Right ventricle myocardium superior (tissue), 1 donor: ENCODE measurements at regions not wholly inside any gene's neighbourhood (a gene's known extent, or its start where the extent isn't known, plus 50 kb on each side); places are given as distances from the start of the nearest gene placed in this dataset.

Experiments used
- ATAC-seq: fragments of 200-7000 bp; cut with Tn5 transposase; one replicate; pipeline ENCODE4 v1.9.1; 2020; ENCODE audit warnings: mild to moderate bottlenecking; ENCODE audit not compliant: poor library complexity
- DNase-seq: peaks from one replicate; pipeline ENCODE4 v3.0.0-alpha.2; 2020
- intact Hi-C: fragments of 100-400 bp; cut with DNase I; formaldehyde crosslinking; loops from one replicate; pipeline ENCODE4 v1.11.2; 2022
- donor health status: DM: no; HTN: yes; CAD: no; lungs with severe emphysema.

DNA sequence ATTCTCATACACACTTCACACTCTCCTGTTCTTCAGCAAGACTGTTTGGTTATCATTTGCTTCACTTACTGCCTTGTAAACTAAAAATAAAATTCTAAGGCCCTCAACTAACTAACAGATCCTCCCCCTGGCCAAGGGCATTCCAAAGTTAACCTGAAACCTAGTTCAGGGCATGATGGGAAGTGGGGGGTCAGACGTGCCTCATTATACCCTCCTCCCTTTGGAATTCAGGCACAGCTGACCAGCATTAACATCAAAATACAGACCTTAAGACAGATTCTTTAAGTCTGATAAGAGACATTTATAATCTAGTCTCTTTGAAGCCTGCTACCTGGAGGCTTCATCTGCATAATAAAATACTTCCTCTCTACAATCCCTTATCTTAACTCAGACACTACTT lies 221.0 kb downstream of the NOL4 start:
- DNase-seq (no peak), ATAC-seq (no peak)
- intact Hi-C loops: no loop called here

- intact Hi-C loops: no loop called here
- ATAC-seq (no peak), DNase-seq (no peak)
These were observed 222.6 kb downstream of the NOL4 start for GRCh38 chr18:34002130-34002529.

DNA sequence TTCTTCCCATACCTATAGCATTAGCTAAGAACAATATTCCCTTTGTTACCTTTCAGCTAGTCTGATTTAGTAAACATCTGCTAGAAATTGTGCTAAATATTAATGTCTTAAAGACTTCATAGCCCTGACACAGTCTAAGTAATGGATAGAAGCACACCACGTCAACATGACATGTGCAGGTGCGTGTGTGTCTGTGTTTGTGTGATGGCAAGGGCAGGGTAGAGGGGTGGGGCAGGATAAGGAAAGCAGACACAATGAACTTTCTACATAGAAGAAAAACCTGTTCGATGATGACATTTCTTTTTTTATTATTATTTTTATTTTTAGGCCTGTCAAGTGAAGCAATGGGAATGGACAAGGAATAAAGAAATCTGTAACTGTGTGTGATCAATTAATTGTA lies 223.3 kb downstream of the NOL4 start:
- no peak for ATAC-seq
- intact Hi-C loops: no loop called here

DNA sequence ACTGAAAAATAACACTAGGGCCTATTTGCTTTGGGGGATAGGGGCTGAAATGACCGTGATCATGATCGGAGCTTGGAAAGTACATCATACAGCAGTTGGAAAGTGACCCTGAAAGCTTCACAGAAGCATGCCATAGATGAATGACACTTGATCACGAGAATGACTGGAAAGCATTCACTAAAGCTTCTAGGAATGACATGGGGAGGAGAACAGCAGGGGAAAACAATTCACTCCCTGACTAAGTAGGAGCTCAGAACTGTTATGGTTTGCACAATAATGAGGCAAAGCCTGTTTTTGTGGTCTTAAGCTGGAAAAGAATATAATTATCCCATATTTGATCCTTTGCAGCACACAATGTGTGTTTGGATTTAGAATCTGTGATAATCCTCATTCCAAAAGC lies 237.5 kb downstream of the NOL4 start:
- no peak for ATAC-seq
- no peak for DNase-seq
- intact Hi-C loops: no loop called here

More for the DNA sequence above, 223.3 kb downstream of the NOL4 start:
- DNase-seq: no peak

GRCh38 chr18:33983126-33983525 lies 241.6 kb downstream of the NOL4 start:
- ATAC-seq: no peak
- intact Hi-C loops: no loop called here

DNA sequence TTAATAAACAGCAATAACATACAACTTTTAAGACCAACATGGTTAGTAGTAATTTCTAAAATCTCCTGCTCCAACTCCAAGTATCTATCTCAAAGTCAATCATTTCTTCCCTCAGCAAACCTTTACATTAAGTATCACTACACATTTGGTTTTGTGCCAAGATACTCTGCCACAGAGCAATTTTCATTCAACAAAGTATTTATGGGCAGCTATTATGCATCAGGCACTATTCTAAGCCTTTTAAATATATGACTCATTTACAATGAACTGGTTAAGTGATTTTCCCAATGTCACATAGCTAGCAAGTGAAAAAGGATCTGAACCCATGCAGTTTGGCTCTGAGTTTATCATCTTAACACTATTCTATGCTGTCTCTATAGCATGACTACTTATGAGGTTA lies 264.3 kb downstream of the NOL4 start:
- intact Hi-C loops: no loop called here
- DNase-seq (no peak), ATAC-seq (no peak)

More at GRCh38 chr18:33983126-33983525, 241.6 kb downstream of the NOL4 start:
- DNase-seq: no peak

DNA sequence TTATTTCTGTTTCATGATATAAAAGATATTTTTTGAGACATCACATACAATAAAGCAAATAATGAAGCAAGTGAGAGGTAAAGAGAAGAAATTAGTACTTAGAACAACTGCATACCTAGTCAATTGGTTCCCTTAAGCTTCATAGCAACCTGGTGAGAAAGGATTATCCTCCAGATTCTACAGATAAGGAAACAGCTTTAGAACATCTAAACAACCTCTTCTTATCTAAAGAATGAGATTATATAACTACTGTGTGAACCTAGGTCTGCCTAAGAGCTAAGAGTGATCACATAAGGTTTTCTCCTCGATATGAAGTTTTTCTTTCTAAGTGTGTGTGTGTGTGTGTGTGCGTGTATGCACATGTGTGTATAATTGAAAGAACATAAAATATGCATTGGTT lies 265.1 kb downstream of the NOL4 start:
- no peak for ATAC-seq
- no peak for DNase-seq
- intact Hi-C loops: no loop called here

DNA sequence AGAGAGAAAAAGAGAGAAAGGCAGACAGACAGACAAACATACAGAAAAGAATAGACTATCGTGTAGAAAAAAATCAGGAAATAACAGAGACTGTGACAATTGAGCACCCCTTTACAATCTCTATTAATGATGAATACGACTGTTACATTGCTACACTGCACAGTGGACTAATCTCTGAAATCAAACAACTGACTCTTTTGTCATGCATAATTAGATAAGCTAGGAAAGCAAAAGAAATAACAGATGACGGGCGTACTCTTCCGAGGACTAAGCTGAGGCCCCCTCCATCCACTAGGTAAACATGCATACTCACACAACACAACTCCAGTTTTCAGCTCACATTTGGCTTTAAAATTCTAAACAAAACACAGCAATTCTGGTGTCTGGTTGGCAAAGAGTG lies 267.0 kb downstream of the NOL4 start:
- intact Hi-C loops: no loop called here
- DNase-seq (no peak), ATAC-seq (no peak)

GRCh38 chr18:33951031-33951430 lies 273.7 kb downstream of the NOL4 start:
- no peak for ATAC-seq
- intact Hi-C loops: no loop called here
- no peak for DNase-seq

DNA sequence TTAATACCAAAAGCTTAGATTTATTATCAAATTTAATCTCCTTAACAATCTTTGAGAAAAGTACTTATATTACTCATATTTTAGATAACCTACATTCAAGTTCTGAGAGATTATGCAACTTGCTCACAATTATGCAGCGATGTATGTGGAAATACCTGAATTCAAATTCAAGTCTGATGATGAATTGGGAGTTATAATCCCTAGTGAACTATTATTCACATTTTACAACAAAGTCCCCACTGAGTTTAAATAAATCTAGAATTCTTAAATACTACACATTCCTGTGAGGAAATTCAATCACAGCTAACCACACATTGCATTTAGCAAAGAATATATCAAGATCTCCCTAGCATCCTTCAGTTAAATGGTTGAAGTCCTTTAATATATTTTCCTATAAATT lies 278.4 kb downstream of the NOL4 start:
- DNase-seq (no peak), ATAC-seq (no peak)
- intact Hi-C loops: no loop called here

- DNase-seq (no peak), ATAC-seq (no peak)
- intact Hi-C loops: no loop called here
These were observed 280.2 kb downstream of the NOL4 start for GRCh38 chr18:33944493-33944892.

DNA sequence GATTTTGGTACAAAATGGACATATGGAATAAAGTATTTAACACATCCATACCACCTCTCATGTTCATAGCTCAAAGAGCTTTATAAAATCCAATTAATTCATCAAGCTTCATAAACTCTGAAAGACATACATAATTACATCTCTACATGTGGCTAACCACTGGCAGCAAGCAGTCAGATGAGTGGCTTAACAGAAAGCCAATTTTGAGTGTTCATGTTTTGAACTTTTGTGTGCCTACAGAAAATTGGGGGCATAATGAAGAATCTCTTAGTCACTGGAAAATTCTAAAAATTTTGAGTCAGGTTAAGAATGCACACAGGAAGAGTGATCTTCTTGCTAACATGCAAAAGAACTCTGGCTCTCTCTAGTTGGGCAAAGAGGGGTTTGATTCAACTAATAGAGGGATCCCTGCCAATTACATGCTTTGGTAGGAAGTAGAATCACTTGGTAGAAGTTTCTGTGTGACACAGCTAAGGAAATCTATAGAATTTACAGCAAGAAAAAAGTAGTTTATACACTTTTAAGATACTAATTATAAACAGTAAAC lies 287.4 kb downstream of the NOL4 start:
- ATAC-seq (no peak), DNase-seq (no peak)
- intact Hi-C loops: loop anchor here (10.0 kb wide), 1 partner anchor 63 kb away; no protein-coding TSS in a partner anchor

DNA sequence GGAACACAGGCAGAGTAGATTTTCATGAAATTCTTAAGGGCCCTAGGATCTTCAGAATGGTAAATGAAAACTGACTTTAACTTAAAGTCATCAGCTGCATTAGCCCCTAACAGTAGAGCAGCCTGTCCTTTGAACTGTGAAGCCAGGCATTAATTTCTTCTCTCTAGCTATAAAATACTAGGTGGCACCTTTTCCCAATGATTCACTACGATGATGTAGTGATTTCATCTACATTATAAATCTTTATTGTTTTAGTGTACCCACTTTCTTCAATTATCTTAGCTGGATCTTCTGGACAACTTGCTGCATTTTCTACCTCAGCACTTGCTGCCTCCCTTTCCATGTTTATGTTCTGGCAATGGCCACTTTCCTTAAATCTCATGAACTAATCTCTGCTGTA lies 290.5 kb downstream of the NOL4 start:
- no peak for ATAC-seq
- DNase-seq: no peak
- intact Hi-C loops: loop anchor here (10.0 kb wide), 1 partner anchor 59 kb away; no protein-coding TSS in a partner anchor

DNA sequence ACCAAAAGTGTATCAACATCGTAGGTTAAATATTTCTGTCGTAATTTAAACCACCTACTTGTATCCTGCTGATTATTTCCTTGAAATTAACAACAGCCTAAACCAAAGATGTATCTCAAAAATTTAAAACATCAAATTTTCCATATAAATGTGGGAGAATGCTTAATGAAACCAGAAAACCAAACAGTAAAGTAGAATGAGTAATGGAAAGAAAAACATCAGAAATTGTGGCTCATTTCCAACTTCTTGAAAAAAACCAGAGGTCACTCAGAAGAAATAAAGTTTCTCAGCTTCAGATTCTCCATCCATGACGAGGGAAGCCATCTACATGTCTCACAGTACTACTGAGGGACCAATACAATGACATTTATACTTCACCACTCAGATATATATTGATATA lies 296.5 kb downstream of the NOL4 start:
- intact Hi-C loops: no loop called here
- DNase-seq (no peak), ATAC-seq (no peak)

- intact Hi-C loops: no loop called here
- ATAC-seq (no peak), DNase-seq (no peak)
These were observed 300.1 kb downstream of the NOL4 start for GRCh38 chr18:33924576-33924975.

GRCh38 chr18:33923980-33924379 lies 300.7 kb downstream of the NOL4 start:
- intact Hi-C loops: no loop called here
- ATAC-seq (no peak), DNase-seq (no peak)

GRCh38 chr18:33918571-33918970 lies 306.1 kb downstream of the NOL4 start:
- intact Hi-C loops: no loop called here
- DNase-seq (no peak), ATAC-seq (no peak)

GRCh38 chr18:33916200-33916599 lies 308.5 kb downstream of the NOL4 start:
- ATAC-seq: no peak
- intact Hi-C loops: no loop called here

GRCh38 chr18:33914399-33914798 lies 310.3 kb downstream of the NOL4 start:
- intact Hi-C loops: no loop called here
- no peak for ATAC-seq
- DNase-seq: no peak

More at GRCh38 chr18:33916200-33916599, 308.5 kb downstream of the NOL4 start:
- DNase-seq: no peak

- DNase-seq (no peak), ATAC-seq (no peak)
- intact Hi-C loops: no loop called here
These were observed 318.7 kb downstream of the NOL4 start for GRCh38 chr18:33906046-33906445.

DNA sequence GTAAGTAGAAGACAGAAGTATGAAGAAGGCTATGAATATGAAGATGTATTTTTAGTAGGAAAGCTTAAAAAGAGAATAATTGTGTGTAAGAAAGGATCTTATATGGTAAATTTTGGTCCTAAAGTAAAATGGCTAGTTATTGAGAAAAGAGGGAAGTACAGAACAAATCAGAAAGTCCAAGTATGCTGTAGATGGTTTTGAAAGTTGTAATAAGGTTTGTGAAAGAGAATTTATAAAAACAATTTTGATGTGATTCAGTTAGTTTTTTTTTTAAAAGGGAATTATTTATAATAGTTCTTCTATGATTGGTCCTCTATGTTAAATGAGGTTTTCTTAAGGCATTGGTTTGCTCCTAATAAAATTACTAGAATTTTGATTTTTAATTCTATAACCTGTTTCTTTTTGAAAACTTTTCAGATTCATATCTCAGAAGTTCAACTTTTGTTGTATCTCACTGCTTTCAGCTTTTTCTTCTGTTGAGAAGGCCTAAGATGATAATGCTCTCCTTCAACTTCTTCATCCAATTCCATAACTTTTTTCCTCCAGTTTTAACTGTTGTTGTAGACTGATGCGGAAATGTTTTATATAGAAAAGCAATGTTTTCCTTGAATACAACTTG lies 322.7 kb downstream of the NOL4 start:
- no peak for ATAC-seq
- intact Hi-C loops: no loop called here
- DNase-seq: no peak
